HG02938 (cell line): ENCODE measurements at regions not wholly inside any gene's neighbourhood (a gene's known extent, or its start where the extent isn't known, plus 50 kb on each side); places are given as distances from the start of the nearest gene placed in this dataset.
"Not testable (repeated sequence)": the region's sequence is repeated elsewhere in the genome, so short reads cannot be mapped to it uniquely, and the experiment has no call there.

Source experiments
- ATAC-seq: cut with Tn5 transposase; IDR thresholded peaks from one replicate; pipeline ENCODE4 v1.9.1; 2021; ENCODE audit warnings: mild to moderate bottlenecking, moderate library complexity; ENCODE audit not compliant: unreplicated experiment

GRCh38 chr5:92662741-92663140 lies 918.3 kb downstream of the NR2F1-AS1 start:
- no peak for ATAC-seq

- ATAC-seq, result no peak
Observed at GRCh38 chr5:92659246-92659645, 921.8 kb downstream of the NR2F1-AS1 start.

- not testable (repeated sequence) for ATAC-seq
Observed at GRCh38 chr5:92654601-92655000, 926.4 kb downstream of the NR2F1-AS1 start.

GRCh38 chr5:92653730-92654461 lies 927.1 kb downstream of the NR2F1-AS1 start:
- ATAC-seq, result no peak

GRCh38 chr5:92652756-92653155 lies 928.3 kb downstream of the NR2F1-AS1 start:
- no peak for ATAC-seq

- ATAC-seq, result no peak
Observed at GRCh38 chr5:92644266-92644886, 936.6 kb downstream of the NR2F1-AS1 start.

- ATAC-seq, result no peak
Observed at GRCh38 chr5:92641031-92641962, 939.7 kb downstream of the NR2F1-AS1 start.

GRCh38 chr5:92640340-92640739 lies 940.7 kb downstream of the NR2F1-AS1 start:
- no peak for ATAC-seq

GRCh38 chr5:92637960-92638359 lies 943.1 kb downstream of the NR2F1-AS1 start:
- no peak for ATAC-seq

- ATAC-seq, result no peak
Observed at GRCh38 chr5:92637247-92637646, 943.8 kb downstream of the NR2F1-AS1 start.

GRCh38 chr5:92635001-92635461 lies 946.0 kb downstream of the NR2F1-AS1 start:
- no peak for ATAC-seq

GRCh38 chr5:92633875-92634487 lies 947.0 kb downstream of the NR2F1-AS1 start:
- no peak for ATAC-seq

GRCh38 chr5:92633176-92633575 lies 947.8 kb downstream of the NR2F1-AS1 start:
- no peak for ATAC-seq

- not testable (repeated sequence) for ATAC-seq
Observed at GRCh38 chr5:92631237-92631701, 949.8 kb downstream of the NR2F1-AS1 start.

- ATAC-seq, result no peak
Observed at GRCh38 chr5:92629574-92629973, 951.4 kb downstream of the NR2F1-AS1 start.

GRCh38 chr5:92629000-92629399 lies 952.0 kb downstream of the NR2F1-AS1 start:
- no peak for ATAC-seq

- ATAC-seq, result no peak
Observed at GRCh38 chr5:92627186-92627585, 953.8 kb downstream of the NR2F1-AS1 start.

GRCh38 chr5:92616085-92616484 lies 964.9 kb downstream of the NR2F1-AS1 start:
- ATAC-seq, result no peak

- ATAC-seq, result no peak
Observed at GRCh38 chr5:92613546-92613945, 967.5 kb downstream of the NR2F1-AS1 start.

GRCh38 chr5:92610435-92610834 lies 970.6 kb downstream of the NR2F1-AS1 start:
- ATAC-seq, result not testable (repeated sequence)

GRCh38 chr5:92605591-92605990 lies 975.4 kb downstream of the NR2F1-AS1 start:
- ATAC-seq, result no peak
